ENCODE measurements at regions not wholly inside any gene's neighbourhood (a gene's known extent, or its start where the extent isn't known, plus 50 kb on each side); places are given as distances from the start of the nearest gene placed in this dataset.

GRCh38 chr1:214967865-214968575 is 114.5 kb upstream of the KCNK2 start:
- Mint-ChIP-seq H3K9me3 (ENCODE audit: unreplicated experiment) (no peaks in the 10 kb centered on the region), H3K36me3 (ENCODE audit: unreplicated experiment) (no peaks in the 10 kb centered on the region), H3K27me3 (ENCODE audit: unreplicated experiment) (no peaks in the 10 kb centered on the region), H3K27ac (ENCODE audit: unreplicated experiment) (no peak overlapping the region), H3K4me3 (ENCODE audit: unreplicated experiment) (no peak overlapping the region), H3K4me1 (ENCODE audit: low read depth, unreplicated experiment) (no peaks in the 10 kb centered on the region)
- no peak for DNase-seq
- TF ChIP-seq CTCF (IDR thresholded peaks at IDR 0.05; ENCODE audit: partially characterized antibody, unreplicated experiment) = no peak

GRCh38 chr1:214970016-214970415 is 112.5 kb upstream of the KCNK2 start:
- no peak overlapping the region for H3K4me3 Mint-ChIP-seq (ENCODE audit: unreplicated experiment)
- DNase-seq = no peak

GRCh38 chr1:214971071-214971470 is 111.5 kb upstream of the KCNK2 start:
- H3K4me3 Mint-ChIP-seq (ENCODE audit: unreplicated experiment) = no peak overlapping the region

More at GRCh38 chr1:214970016-214970415, 112.5 kb upstream of the KCNK2 start:
- Mint-ChIP-seq H3K27ac (ENCODE audit: unreplicated experiment) (no peak overlapping the region), H3K36me3 (ENCODE audit: unreplicated experiment) (no peaks in the 10 kb centered on the region), H3K27me3 (ENCODE audit: unreplicated experiment) (no peaks in the 10 kb centered on the region), H3K9me3 (ENCODE audit: unreplicated experiment) (no peaks in the 10 kb centered on the region), H3K4me1 (ENCODE audit: low read depth, unreplicated experiment) (no peaks in the 10 kb centered on the region)
- TF ChIP-seq CTCF (IDR thresholded peaks at IDR 0.05; ENCODE audit: partially characterized antibody, unreplicated experiment) = no peak

GRCh38 chr1:214974002-214974401 is 108.5 kb upstream of the KCNK2 start:
- Mint-ChIP-seq H3K36me3 (ENCODE audit: unreplicated experiment) (no peaks in the 10 kb centered on the region), H3K4me3 (ENCODE audit: unreplicated experiment) (no peak overlapping the region), H3K27ac (ENCODE audit: unreplicated experiment) (no peak overlapping the region), H3K9me3 (ENCODE audit: unreplicated experiment) (no peaks in the 10 kb centered on the region), H3K27me3 (ENCODE audit: unreplicated experiment) (no peaks in the 10 kb centered on the region), H3K4me1 (ENCODE audit: low read depth, unreplicated experiment) (no peaks in the 10 kb centered on the region)
- TF ChIP-seq CTCF (IDR thresholded peaks at IDR 0.05; ENCODE audit: partially characterized antibody, unreplicated experiment) = no peak
- no peak for DNase-seq

More at GRCh38 chr1:214971071-214971470, 111.5 kb upstream of the KCNK2 start:
- H3K27ac Mint-ChIP-seq (ENCODE audit: unreplicated experiment) = no peak overlapping the region
- no peak for TF ChIP-seq CTCF (IDR thresholded peaks at IDR 0.05; ENCODE audit: partially characterized antibody, unreplicated experiment)
- no peaks in the 10 kb centered on the region for H3K36me3 Mint-ChIP-seq (ENCODE audit: unreplicated experiment)
- no peak for DNase-seq
- no peaks in the 10 kb centered on the region for H3K27me3 Mint-ChIP-seq (ENCODE audit: unreplicated experiment)
- H3K9me3 Mint-ChIP-seq (ENCODE audit: unreplicated experiment) = no peaks in the 10 kb centered on the region
- H3K4me1 Mint-ChIP-seq (ENCODE audit: low read depth, unreplicated experiment) = no peaks in the 10 kb centered on the region

GRCh38 chr1:214976665-214977064 is 105.9 kb upstream of the KCNK2 start:
- TF ChIP-seq CTCF (IDR thresholded peaks at IDR 0.05; ENCODE audit: partially characterized antibody, unreplicated experiment) = no peak
- H3K4me1 Mint-ChIP-seq (ENCODE audit: low read depth, unreplicated experiment) = no peaks in the 10 kb centered on the region
- no peak overlapping the region for H3K27ac Mint-ChIP-seq (ENCODE audit: unreplicated experiment)
- H3K36me3 Mint-ChIP-seq (ENCODE audit: unreplicated experiment) = no peaks in the 10 kb centered on the region
- no peak for DNase-seq
- no peak overlapping the region for H3K4me3 Mint-ChIP-seq (ENCODE audit: unreplicated experiment)
- H3K27me3 Mint-ChIP-seq (ENCODE audit: unreplicated experiment) = no peaks in the 10 kb centered on the region
- no peaks in the 10 kb centered on the region for H3K9me3 Mint-ChIP-seq (ENCODE audit: unreplicated experiment)

All from glutamatergic neuron (in vitro differentiated cells).